Neural cell (in vitro differentiated cells): ENCODE measurements at regions not wholly inside any gene's neighbourhood (a gene's known extent, or its start where the extent isn't known, plus 50 kb on each side); places are given as distances from the start of the nearest gene placed in this dataset.

Source experiments
- POLR2AphosphoS5 ChIP-seq: IDR thresholded peaks from 2 replicates; pipeline ENCODE4 v1.6.1; 2012
- TF ChIP-seq, protein P1 (sequence below): fragments of 450-650 bp; IDR thresholded peaks from 2 replicates; pipeline ENCODE4 v1.5.1; 2014; ENCODE audit warnings: antibody characterized with exemption, mild to moderate bottlenecking, moderate library complexity; ENCODE audit not compliant: poor library complexity, severe bottlenecking

DNA sequence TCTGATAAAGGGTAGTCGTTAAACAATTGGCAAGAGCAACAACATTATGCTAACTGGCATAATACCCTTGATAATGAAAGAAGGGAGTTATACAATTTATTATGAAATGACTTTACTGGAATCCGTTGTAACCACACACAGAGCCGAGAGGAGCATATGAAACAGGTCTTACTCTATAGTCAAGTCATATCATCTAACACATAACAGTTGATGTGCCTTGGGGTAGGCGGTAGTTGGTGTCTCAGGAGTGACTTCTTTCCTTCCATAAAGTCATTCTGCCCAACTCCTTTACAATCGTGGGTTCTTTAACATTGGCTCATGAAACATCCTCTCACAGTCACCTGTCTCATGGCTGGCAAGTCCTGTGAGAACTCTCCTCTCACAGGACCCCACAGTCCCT lies 225.2 kb downstream of the LTN1 start:
- TF ChIP-seq, protein P1, sequence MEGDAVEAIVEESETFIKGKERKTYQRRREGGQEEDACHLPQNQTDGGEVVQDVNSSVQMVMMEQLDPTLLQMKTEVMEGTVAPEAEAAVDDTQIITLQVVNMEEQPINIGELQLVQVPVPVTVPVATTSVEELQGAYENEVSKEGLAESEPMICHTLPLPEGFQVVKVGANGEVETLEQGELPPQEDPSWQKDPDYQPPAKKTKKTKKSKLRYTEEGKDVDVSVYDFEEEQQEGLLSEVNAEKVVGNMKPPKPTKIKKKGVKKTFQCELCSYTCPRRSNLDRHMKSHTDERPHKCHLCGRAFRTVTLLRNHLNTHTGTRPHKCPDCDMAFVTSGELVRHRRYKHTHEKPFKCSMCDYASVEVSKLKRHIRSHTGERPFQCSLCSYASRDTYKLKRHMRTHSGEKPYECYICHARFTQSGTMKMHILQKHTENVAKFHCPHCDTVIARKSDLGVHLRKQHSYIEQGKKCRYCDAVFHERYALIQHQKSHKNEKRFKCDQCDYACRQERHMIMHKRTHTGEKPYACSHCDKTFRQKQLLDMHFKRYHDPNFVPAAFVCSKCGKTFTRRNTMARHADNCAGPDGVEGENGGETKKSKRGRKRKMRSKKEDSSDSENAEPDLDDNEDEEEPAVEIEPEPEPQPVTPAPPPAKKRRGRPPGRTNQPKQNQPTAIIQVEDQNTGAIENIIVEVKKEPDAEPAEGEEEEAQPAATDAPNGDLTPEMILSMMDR, result no peak
- TF ChIP-seq POLR2AphosphoS5, result no peak
